DMS153 (cell line): ENCODE measurements at regions not wholly inside any gene's neighbourhood (a gene's known extent, or its start where the extent isn't known, plus 50 kb on each side); places are given as distances from the start of the nearest gene placed in this dataset.

Experiments used
- DNase-seq: peaks from one replicate; lab custom pipeline; 2025; lab: John Stamatoyannopoulos, UW

DNA sequence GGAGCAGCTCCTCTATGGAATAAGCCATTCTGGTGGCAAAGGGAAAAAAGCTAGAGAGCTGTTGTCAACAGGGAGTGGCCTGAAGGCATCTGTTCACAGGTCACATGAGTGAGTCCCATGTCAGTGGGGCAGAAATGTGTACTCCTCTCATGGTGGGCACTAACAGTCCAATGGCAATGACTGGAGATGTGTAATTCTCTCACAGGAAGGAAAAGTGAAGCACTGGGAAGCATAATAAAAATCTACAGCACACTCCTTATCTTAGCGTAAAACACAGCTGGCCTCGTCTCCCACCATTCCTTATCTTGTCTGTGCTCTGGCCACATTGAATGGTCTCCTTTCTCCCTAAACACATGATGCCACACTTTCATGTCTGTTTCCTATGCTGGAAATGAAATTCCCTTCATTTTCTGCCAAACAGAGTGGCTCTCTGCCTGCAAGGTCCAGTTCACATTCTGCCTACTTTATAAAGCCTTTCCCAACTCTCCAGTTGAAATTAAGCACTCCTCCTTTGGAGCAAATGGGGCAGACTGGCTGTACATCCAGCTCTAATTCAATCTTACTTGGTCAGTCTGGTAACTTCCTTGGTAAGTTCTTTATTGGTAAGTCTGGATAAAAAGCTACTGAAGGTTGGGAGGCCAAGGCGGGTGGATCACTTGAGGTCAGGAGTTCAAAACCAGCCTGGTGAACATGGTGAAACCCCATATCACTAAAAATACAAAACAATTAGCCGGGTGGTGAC, 139.8 kb downstream of the RPL22L1 start:
- DNase-seq, result no peak

DNA sequence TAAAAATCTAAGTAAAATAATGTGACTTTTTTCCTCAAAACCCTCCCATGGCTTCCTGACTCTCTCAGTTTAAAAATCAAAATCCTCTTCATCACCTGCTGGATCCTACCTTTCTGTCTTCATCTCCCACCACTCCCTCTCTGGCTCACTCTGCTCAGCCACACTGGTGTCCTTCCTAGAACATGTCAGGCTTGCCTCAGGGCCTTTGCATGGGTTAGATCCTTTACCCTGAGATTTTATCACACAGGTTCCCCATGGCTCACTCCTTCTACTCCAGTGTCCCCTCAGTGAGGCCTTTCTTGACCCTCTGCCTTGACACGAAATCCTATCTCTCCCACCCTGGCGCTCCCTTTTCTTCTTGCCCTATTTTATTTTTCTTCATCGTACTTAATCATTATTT, 141.8 kb downstream of the RPL22L1 start:
- no peak for DNase-seq

DNA sequence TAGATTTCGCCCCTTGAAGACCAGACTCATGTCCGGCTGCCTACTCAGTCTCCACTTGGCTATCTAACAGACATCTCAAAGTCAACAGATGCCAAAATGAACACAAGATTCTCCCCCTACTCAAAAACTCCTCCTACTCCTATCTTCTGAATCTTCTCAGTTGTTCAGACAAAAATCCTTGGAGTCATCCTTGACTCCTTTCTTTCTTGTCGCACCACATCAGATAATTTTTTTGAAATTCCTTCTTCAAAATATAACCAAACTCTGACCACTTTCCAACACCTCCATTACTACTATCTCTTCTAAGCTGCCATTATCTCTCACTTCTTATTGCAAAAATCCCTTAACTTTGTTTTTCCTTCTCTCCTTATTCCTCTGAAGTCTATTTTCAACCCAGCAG, 141.9 kb upstream of the SLC7A14 start:
- DNase-seq, result no peak

DNA sequence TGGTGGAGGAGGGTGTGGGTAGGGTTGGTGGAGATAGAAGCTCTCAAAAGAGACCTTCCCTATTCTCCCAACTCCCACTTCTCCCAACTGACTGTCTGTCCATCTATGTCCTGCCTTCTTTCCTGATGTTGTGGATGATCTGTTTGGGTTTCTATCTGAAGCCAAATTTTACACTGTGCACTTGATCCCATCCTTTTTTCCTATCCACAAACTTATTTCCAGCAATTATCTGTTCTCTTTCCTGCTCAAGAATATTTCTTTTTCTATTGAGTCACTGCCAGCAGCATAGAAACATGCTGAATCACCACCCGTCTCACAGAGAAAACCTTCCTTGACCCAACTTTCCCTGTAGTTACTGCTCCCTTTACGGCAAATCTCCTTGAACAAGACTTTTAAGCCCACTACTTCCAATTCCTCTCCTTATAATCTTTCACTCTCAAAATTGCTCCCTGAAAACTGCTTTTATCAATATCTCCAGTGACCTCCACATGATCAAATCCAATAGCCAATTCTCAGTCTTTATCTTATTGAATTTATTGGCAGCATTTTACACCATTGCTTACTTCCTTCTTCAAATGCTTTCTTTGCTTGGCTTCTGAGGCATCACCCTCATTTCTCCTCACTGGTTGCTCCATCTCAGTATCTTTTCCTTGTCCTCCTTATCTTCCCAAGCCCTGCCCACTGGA, 141.2 kb upstream of the SLC7A14 start:
- DNase-seq, result no peak

DNA sequence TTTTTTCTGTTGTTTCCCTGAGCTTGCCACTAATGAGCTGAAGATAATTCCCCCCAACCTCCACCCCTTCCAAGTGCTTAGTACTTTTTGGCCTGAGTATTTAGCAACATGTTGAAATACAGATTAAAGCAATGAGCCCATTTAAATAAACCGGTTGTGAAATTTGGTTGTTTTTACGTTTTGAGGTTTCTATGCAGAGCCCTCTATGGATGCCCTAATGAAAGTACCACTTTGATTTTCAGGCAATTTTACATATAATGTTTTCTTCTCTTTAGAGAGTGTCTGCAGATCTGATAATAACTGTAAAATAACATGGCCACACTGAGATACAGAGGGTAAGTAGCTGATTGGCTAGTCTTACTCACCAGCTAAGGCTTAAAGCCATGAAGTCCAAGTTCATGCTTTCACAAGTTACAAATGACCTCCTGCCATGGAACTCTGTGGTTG, 139.4 kb upstream of the SLC7A14 start:
- DNase-seq, result no peak

DNA sequence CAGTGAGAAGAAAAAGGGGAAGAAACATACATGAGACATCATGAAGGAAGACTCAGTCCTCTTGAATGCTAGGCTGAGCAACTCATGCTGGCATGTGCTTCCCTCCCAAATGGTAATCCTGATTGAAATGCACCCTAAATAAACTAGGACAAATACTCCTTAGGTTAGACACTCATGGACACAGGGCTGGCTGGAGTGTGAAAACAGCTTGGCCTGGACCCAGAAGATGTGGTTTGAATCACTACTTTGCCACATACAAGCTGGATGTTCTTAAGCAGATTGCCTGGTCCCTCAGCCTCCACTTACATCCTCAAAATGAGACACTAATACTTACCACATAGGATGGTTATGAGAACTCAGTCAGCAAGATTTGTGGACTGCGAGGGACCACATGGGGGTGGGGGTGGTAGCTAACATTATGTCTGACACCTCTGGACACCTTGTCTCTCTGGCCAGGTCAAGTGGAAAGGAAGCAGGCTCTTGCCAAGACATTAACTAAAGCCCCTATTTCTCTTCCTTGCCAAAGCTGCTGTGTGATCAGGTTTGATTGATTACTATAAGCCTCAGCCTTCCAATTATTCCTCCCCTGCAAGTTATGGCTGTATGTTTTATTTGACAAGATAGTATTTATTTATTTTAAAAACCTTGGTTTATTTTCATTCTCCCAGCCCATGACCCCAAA, 138.9 kb upstream of the SLC7A14 start:
- no peak for DNase-seq

DNA sequence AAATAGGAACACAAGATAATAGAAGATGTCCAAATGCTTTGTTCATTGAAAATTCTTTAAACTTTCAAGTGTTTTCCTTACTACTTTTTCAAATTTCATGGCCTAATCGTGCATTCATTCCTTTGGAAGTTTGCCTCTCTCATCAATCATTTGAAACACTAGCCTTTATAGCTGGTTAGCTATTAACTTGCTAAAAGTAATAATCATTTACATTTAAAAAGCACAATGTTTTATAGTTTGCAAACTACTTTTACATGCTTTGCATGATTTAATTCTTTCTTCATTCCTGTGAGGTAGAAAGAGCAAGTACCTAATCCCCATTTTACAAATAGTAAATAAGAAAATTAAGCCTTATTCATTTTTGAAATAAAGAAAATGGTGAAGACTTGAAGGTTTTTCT, 137.4 kb upstream of the SLC7A14 start:
- no peak for DNase-seq

DNA sequence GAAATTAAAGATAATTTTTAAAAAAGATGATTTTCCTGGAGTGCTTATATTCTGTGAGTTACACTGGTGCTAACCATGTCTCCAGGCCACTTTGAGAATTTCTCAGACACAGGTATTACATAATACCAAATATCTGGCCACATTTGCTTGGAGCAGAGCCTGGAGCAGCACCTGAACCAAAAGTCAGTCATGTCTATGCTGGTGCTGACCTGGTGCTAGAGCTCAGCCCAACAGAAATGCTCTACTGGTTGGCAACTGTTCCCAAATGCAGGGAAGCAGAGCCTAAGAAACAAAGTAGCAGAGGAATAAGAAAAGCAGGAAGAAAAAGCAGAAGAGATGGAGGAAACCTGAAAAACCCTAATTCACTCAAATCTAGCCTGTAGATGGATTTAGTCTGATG, 135.7 kb upstream of the SLC7A14 start:
- DNase-seq, result no peak

DNA sequence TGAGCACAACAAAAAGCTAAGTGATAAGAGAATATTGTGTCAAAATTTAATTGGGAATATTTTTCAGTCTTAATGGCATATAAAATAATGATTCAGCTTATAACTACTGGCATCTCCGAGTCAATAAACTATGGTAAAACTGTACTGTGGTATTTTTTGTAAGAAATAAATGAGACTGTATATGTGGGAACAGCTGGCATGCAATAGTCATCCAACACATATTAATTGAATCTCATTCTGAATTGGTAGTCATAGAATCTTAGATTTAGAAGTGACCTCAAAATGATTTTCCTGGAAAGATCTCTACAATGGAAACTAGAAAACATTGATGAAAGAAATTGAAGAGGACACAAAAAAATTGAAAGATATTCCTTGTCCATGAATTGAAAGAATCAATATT, 133.4 kb upstream of the SLC7A14 start:
- DNase-seq, result no peak

DNA sequence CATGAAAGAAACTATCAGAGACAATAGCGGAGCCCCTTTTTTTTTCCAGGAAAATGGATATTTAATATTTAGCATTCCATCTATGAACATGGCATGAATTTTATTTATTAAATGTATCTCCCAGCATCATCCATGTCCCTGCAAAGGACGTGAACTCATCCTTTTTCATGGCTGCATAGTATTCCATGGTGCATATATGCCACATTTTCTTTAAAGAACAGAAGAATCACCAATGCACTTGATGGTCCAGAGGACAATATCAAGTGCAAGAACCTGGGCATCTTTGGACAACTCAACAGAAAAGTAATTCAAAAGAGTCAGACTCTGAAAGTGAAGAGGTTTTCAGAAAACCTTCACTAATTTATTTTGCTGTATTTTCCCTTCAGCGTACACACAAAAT, 133.0 kb upstream of the SLC7A14 start:
- no peak for DNase-seq

DNA sequence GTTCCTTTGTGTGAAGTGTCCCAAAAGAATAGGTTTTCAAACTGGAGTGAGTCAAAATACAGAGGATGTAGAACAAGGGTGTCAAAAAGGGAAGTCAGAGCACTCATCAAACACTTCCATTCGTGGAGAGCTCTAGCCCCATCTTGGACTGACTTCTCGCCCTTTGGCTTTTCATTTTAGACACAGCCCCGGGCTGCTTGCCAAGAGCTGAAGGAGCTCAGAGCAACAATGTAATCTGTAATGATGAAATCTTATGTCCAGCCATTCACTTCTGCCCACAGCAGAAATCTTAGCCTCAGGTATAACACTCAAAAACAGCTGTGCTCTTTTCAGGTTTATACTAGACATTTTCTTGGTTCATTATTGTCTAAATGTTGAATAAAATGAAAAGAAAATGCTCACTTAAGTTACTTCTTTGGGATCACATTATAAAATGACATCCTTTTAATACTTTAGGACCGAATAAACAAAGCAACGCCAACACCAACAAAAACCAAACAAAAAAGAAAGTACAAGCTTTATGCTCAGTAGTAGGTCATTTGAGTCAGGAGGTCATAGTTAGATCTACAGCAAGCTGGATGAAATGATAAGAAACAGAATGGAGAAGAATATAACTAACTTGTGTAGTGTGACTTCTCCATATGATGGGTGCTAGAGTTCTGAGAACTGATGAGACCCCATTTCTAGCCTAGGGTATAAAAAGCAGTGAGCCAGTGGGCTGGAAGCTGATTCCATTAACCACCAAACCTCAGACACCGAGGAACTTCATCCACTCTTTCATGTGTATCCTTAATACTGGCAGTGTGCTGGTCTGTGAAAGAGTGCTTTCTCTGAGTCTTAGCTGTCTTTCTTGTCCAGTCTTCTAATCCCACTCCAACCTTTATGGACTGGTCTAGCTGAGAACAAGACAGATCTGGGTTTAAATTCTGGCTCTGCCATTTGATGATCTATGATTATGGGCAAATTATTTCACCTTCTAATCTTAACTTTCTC, 131.8 kb upstream of the SLC7A14 start:
- no peak for DNase-seq

DNA sequence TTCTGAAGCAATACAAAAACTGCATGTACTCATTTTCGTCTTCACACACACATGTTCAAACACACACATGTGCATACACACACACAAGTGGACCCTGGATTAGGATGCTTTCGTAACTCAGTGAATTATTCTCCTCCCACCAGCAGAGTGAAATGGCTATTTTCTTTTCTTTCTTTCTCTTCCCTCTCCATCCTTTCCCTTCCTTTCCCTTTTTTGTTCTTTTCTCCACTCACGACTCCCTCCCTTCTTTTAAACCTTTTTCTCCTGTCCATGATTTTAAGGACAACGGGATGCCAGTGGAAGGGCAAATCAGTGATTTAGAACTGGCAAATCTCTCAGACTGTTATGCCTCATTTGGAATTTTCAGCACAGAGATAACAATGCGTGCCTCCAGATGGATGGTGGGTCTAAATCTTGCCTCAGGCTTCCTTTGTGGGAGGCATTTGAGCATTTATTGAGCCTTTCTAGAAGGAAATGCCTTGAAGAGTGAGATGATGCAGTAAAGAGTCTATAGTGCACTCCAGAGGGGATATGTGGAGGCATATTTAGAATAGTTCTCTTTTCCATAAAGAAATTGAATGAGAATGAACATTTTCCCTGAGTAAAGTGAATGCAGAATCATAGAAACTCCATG, 130.4 kb upstream of the SLC7A14 start:
- DNase-seq, result no peak

DNA sequence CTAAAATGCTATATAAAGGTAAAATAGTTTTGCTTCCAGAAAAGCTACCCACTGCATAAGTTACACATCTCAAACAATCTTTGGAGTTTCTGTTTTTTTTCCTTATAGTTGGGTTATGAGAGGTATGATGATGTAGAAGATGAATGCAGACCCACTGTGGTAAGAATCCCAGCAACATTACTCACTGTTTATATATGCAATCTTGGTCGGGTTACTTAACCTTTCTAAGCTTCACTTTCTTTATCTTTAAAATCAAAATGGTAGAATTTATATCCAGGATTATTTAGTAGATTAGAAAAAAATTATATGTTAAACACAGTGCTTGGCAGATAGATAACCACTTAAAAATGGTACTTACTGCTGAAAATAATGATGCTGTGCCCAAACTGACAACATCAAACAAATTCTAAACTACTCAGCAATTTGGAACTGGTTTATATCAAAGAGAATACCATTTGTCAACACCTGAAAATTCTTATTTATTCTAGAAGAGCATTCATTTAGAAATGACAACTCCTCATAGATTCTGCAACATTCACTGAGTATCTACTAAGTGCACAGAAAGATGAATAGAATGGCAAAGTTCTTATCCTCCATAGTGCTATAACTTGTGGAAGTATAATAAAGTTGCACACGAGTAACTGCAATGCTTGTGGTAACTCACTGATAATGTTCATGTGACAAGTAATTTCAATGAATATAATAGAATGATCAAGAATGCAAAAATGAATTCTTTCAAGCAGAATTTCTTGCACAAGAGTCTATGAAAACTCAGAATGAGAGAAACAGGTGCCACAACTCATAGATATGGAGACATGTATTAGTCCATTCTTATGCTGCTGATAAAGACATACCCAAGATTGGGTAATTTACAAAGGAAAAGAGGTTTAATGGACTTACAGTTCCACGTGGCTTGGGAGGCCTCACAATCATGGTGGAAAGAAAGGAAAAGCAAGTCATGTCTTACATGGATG, 129.0 kb upstream of the SLC7A14 start:
- DNase-seq, result no peak

DNA sequence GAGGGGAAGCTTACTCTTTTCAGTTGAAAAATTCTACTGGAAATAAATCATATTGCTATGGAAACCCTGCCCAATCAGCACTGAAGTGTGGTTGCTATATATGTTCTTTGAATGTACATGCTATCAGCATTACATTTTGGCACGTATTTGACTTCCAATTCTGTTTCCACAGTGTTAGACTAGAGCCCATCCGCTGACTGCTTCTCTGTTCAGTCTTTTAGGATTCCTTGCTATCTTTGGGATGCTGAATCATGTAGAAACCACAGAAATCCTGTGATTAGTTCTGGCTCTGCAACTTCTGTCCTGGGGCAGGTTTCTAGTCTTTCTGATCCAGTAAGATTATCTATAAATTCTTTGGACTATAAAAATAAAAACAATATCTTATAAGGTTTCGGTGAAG, 128.2 kb upstream of the SLC7A14 start:
- DNase-seq, result no peak

DNA sequence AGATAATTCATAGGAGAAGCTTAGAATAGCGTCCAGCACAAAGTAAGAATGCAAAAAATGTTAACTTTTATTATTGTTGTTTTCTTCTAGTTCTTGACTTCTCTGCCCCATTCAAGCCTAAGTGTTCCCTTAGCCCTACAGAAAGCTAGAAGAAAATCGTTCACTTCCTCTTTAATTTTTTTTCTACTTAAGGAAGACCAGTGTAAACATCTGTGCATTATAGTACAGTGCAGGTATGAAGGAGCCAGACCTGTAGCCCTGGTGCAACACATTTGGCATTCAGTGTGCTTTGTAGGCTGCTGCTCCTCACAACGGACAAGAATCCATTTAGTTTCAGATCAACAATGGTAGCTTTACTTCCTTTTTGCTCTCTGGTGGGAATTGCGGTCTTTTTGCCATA, 127.8 kb upstream of the SLC7A14 start:
- no peak for DNase-seq

DNA sequence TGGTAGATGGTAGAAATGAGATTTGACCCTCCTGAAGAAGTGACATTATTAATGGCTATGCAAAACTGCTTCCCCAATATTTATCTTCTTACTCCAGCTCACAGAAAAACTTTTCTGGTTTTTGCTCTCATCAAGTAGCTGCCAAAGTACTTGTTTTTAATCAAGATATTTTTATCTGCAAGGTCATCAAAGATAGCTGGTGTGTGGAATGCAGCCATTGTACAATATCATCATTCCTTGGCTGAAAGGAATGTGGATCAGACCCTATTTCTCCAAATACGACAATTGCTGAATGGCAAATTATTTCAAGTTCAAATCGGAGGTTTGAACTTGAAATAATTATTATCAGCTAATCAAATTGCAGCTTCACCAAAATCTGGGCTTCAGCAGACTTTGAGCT, 126.9 kb upstream of the SLC7A14 start:
- no peak for DNase-seq

DNA sequence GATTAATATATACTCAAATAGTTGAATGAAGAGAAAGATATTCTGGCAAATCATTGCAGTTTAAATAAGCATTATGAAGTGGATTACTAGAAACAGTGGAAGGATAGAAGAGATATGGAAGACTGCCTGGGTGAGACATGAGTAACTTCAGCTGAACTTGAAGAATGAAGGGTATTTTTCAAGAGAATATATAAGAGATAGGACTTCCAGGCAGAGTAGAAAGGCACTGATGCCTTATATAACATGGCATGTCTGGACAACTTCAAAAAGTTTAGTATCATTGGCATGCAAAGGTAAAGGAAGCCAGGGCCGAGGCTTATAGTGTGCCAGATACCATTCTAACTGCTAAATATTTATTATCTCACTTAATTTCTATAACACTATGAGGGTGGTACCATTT, 126.5 kb upstream of the SLC7A14 start:
- no peak for DNase-seq

DNA sequence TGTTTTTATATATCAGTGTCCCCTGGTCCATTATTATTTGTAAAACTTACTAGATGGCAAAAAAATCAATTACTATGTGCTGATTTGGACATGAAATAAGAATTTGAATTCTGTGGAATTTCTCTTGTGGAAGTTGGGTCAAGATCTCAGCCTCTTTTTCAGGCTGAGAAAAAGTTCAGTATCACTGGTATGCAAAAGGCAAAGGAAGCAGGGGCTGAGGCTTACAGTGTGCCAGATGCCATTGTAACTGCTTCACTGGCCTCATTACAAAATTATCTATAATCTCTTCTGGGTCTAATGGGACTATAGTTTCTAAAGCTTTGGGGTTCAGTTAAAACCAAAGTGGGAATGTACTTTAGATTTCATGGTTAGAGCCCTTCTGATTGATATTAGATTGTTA, 125.9 kb upstream of the SLC7A14 start:
- no peak for DNase-seq

DNA sequence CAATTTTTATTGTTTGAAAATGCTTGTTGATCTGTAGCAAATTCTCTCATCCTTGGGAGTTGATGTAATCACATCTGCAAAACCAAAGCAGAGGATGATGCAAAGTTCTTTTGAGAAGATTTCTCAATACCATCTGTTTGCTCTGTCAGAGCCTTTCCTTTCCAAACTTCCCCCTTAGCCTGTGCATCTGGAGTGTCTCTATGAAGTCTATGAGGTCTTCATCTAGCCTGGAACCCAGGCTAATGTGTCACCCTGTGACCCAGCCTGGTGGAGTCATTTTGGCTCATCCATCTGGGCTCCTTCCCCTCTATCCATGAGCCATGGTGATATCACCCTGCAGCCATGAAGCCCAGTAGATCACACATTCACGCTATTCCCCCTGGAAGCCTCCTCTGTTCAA, 123.2 kb upstream of the SLC7A14 start:
- DNase-seq, result no peak

DNA sequence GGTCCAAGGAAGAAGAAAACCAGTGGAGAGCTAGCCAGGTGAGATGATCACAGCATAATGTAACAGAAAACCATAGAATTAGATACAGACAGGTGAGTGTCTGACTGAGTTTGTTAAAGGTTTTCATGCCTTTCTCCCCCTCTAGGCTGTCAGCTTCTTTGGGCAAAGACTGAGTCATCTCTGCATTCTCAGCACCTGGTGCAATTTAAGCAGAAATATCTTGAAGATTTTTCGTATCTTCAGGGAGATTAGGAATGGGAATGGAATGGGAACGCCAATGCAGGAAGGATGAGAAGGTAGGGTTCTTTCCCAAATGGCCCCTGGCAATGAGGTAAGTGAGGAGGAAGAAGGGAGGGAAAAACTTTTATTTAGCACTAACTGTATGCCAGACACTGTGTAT, 122.0 kb upstream of the SLC7A14 start:
- no peak for DNase-seq
